ENCODE measurements at regions not wholly inside any gene's neighbourhood (a gene's known extent, or its start where the extent isn't known, plus 50 kb on each side); places are given as distances from the start of the nearest gene placed in this dataset.

DNA sequence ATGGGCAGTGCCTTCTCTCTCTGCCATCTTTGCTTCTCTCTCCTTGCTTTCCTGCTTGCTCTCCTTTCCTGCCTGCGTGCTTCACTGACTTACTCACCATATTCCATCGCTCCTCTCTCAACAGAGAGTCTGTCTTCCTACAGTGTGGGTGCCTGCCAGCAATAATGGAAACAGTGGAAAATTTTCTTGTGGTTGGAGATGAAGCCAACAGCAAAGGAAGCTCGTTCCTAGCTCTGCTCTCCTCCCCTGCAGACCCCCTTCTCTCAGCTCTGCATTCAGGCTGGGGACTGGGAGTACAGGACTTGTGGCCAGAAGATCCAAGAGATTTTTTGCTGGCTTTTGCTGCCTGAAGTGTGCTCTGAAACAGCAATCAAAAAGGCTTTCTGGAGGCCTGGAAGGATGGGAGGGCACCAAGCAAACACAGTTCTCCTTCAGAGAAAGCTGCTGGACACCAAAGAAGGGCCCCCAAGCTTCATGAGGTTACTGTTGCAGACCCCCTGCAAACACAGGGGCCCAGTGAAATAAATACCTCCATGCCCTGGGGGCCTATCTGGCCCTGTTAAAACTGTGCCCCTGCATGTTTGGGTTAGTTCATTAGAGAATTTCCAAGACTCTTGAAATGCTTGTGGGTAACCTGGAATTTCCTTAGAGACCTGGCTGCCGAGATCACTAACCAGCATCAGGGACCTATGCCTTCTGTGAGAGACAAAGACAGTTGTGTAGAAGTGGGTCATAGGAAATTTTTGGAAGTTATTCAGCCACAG lies 149.9 kb upstream of the RASGRP1 start:
- TF ChIP-seq, protein P1, sequence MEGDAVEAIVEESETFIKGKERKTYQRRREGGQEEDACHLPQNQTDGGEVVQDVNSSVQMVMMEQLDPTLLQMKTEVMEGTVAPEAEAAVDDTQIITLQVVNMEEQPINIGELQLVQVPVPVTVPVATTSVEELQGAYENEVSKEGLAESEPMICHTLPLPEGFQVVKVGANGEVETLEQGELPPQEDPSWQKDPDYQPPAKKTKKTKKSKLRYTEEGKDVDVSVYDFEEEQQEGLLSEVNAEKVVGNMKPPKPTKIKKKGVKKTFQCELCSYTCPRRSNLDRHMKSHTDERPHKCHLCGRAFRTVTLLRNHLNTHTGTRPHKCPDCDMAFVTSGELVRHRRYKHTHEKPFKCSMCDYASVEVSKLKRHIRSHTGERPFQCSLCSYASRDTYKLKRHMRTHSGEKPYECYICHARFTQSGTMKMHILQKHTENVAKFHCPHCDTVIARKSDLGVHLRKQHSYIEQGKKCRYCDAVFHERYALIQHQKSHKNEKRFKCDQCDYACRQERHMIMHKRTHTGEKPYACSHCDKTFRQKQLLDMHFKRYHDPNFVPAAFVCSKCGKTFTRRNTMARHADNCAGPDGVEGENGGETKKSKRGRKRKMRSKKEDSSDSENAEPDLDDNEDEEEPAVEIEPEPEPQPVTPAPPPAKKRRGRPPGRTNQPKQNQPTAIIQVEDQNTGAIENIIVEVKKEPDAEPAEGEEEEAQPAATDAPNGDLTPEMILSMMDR (IDR thresholded peaks at IDR 0.05; ENCODE audit: extremely low read depth in 1 of 2, insufficient read depth in 1 of 2, low read depth in 1 of 2, low read length in 2 of 2) = no peak
- TF ChIP-seq POLR2AphosphoS5 (IDR thresholded peaks at IDR 0.05; ENCODE audit: insufficient read depth, low read depth, low read length) (peak; percentile 28), POLR2A (IDR thresholded peaks at IDR 0.05; ENCODE audit: low read depth, low read length) (no peak)

Data from endothelial cell of umbilical vein (primary cell).